Stimulated activated CD8-positive, alpha-beta memory T cell treated with anti-CD3 and anti-CD28 coated beads, Interleukin-12 subunit alpha, Interleukin-12 subunit beta, amount 100 ng/mL, for 24 hours (primary cell): ENCODE measurements at regions not wholly inside any gene's neighbourhood (a gene's known extent, or its start where the extent isn't known, plus 50 kb on each side); places are given as distances from the start of the nearest gene placed in this dataset.

ENCODE experiments used
- DNase-seq: peaks from one replicate; pipeline ENCODE4 v3.0.0-alpha.2; 2020; ENCODE audit errors: extremely low read depth

DNA sequence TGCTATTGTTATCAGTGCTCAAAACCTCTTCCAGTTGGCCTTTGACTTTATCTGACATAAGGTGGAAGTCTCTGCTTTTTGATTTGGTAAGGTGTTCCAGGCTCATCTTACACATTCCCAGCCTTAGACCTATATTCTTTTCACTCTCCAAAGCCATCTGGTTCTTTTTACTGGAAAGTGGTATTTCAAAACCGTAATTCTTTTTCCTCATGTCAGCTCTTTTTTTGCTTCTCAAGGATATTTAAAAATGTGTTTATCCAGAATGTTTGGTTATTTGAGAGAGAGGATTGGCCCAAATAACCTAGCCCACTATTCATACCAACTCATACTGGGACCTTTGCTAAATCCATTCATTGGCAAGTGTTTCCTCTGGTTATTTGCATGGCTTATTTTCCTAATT lies 411.2 kb upstream of the PIK3C3 start:
- DNase-seq = no peak

DNA sequence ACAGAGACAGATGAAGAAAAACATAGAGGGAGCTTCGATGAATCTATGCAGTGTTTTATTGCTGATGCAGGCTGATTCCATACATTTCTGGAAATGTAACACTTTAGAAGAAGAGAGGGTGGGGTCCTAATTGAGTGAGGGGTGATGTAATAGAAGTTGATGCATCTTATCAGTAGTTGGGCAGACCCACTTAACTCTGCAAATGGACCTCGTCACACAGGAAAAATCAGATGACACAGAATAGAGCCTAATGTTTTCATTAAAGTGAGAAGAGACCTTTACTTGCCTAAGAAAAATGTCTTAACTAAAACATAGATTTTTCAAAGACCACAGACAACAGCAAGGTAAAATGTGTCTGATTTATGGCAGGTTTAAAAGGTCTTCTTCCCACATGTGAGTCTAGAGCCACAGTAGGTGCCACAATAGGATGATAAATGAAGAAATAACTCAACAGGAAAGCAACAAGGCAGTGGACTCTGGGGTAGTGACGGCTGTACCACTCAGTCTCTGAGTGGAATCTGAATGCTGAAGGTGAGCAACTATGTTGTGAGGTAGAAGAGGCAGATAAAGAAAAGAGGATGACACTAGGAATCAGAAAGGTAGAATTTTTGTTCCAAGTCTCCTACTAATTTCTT lies 414.7 kb upstream of the PIK3C3 start:
- DNase-seq = no peak

DNA sequence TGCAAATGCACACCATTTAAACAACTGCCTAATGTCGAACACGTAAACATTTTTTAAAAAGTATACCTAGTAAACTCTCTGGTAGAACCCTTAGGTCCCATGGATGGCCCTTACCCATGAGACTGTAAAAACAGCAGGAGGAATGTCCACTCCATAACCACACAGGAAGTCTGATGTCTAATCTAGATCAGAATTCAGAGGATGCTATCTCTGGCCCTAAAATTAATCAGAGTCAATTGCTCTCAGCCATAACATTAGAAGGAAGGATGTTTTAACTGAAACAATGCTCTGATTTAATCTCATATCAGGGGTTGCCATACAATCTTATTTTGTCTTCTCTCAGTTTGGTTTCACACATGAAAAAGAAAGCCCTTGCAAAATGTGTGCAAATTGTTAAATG lies 416.3 kb upstream of the PIK3C3 start:
- DNase-seq = no peak

DNA sequence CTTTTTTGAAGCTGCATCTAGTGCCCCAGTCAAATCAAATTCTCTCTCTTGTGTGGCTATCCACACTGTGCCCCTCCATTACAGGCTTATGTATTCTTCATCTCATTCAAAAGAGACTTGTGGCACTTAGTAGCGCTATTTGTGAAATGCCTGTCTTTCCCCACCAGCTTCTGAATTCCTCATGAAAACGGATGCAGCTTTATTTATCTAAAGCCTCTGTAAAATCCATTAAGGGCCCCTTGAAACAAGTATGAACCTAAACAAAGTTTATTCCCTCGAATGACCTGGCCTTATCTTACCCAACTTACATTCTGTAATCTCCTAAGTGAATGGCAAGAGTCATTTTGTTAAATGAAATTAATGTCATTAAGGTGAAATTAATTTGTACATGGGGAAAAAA lies 417.4 kb upstream of the PIK3C3 start:
- DNase-seq = no peak

DNA sequence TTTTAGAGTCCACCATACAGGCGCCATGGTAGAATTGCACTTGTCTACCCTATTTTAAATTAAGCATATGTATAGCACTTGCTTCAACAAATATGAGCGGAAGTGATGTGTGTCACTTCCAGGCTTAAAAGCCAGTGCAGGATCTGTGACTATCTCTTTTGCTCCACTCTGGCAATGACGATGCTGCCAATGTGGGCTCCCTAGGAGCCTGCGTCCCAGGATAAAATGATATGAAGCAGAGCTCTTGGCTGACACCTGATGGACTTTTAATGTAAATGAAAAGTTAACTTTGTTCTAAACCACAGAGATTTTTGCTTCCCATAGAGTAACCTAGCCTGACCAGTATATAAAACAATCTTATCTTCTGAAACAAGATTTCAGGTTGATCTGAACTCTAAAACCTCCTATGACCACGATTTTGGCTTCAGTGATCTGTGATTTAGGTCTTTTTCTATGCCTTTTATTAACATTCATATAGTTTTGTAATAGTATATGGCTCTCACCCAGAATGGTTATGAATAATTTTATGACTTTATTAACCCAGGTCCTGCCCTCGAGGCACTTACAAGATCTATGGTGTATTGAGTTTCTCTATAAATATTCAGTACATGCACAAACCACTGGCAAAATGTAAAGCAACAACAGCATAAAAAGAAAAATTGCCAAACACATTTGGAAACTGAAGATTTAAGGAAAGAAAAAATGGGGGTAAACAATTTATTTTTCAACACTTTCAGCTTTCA lies 422.5 kb upstream of the PIK3C3 start:
- DNase-seq = no peak

DNA sequence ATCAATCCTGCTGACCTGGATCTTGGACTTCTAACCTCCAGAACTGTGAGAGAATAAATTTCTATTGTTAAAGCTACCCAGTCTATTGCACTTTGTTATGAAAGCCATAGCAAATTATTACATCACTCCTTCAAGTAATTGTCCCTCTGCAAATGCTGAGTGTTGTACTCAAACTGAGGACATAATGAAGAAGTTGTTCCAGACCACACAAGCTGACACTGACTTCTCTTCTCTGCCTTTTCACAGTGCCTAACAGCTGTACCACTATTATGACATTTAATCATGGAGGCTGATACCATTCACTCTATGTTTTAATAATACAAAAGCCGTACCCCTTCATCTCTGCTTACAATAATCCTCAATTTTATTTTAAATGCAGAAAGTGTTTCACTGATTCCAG lies 424.1 kb upstream of the PIK3C3 start:
- no peak for DNase-seq

DNA sequence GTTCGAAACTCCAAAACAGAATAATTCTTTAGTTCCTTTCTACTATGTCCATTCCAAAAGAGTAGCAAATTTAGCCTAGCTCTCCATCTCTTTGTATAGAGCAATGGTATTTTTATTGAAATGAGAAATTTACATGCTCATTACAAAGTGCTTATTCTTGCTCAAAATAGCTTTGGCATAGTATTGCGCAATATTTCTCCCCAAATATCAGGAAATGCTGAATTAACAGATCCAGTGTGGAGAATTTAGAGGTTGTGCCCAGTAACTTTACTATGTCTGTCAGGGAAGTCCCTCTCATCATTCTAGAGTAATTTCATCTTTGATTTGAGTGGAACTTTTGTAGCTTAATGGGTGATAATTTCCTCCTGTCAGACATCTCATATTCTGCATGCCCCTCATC lies 425.9 kb upstream of the PIK3C3 start:
- DNase-seq = no peak

DNA sequence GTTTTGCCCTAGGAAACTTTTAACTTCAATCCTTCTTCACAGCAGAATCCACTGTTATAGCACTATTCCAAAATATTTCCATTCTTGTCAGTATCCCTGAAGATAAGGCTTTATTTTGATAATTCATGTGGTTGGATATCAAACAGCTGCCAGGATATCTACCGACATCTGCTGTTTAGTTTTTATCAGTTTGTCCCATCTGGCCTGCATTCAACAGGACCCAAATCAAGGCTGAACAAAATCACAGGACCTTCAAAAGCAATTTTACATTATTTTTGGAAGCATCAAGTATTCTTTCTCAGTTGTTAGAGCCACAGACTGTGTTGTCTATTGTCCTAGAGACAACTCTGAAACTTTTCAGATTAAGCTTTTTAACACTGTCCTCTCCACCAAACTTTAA lies 429.0 kb upstream of the PIK3C3 start:
- DNase-seq = no peak

DNA sequence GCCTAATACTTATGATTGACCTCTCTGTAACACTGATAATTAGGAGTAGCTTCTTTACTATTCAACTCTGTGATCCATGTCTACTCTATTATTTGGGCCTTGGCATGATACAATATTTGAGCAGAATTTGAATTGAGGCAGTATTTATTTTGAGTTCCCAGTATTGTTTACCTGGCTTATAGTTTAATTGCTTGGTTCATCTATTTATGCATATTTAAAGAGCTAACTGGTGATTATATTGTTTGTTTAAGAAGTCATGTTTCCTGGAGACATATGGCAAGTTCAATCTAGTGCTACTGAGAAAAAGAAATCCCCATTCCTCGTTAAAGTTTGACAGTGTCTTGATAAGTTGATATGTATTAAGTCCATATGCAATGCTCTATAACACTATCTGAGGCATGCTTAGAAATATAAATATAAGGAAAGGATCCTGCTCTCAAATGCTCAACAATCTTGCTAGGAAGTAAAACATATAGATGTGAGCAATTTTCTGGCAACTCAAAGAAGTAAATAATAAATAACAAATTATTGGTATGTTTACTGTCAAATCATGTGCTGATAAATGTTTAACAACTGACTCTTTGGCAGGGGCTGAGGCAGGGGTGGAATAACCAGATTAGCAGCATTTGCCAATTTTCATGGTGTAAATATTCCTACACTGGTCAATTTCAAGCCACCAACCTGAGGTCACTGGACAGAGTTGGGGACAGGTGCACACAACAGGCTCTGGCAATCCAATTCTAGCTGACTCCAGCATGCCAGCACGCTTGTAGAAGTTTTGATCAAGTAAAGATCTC lies 430.2 kb upstream of the PIK3C3 start:
- no peak for DNase-seq

DNA sequence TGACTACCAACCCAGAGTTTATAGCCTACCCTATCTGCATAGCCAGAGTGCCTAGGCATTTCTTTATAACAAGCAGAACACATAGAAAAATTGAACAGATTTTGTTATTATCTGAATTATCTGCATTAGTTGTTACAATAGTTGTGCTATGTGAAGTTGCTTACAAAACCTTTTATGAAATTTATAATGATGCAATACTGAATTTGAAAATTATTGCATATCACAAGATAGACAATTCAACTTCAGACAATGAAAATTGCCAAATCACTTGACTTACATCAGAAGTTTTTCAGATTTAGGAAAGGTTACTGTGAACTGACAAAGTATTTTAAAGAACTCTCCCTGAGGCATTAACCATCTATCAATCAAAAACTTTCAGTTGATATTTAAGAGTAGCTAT lies 437.9 kb upstream of the PIK3C3 start:
- no peak for DNase-seq

DNA sequence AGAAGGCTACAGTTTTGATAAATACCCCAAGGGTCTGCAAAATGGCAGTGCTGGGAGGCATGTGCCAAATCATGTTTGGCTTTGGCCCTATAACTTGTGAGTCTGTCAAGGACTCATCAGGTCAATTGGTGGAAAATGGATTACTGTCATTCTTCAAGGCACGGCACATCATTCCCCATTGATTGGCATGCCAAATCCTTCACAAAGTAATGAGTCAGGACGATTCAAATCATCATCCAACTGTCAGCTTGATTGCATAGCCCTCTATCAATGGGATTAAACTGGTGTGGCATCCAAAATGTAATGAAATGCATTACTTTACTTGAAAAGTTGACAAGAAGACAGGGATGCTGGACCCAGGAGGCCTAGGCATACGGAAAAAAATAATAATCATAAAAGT lies 441.6 kb upstream of the PIK3C3 start:
- DNase-seq = no peak

DNA sequence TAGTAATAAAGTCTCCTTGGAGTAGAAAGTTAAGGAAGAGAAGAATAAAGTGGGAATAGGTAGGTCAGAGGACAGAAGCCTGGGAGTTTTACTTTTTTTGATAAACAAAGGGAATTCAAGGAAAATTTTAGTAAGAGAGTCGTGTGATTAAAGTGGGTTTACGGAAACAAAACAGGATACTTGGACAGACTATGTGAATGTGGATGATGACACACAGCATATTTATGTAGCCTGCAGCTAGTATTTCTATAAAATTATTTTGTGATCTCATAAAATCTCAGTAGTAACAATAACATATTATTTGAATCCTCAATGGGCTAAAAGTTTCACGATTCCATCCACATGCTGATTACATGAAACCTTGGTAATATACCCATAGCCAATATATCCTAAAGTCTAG lies 450.7 kb upstream of the PIK3C3 start:
- DNase-seq = no peak

DNA sequence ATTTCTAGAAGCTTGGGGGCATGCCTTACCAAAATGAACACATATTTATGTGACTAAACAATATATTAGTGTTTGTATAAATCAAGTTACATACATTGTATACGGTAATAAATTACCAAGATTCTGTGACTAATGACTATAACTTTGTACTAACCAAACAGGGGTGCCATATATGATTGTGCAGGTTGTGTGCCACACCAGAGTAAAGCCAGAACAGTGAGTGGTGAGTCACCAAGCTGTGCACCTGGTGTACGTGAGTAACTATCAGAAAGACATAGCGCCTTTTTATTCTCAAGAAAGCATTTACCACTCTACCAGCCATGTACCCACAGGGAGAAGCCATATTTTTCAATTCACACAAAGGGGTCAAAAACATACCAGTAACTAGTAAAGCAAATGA lies 453.2 kb upstream of the PIK3C3 start:
- no peak for DNase-seq

DNA sequence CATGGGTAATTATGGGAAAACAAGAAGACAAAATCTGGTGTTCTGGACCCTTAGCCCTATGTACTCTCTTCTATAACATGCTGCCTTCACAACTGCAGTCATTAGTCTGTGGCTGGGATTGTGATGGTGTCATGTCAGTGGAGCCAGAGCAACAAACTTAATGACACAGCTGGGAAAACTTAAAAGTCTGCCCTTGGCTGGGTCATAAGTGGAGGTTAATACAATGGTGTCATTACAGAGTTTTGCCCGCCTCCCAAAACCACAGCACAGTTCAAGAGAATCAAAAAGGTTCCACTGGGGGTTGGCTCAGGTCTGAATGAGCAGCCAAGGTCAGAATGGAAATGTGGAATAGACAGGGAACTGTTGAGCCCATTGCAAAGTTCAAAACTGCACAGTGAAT lies 455.7 kb upstream of the PIK3C3 start:
- DNase-seq = no peak

DNA sequence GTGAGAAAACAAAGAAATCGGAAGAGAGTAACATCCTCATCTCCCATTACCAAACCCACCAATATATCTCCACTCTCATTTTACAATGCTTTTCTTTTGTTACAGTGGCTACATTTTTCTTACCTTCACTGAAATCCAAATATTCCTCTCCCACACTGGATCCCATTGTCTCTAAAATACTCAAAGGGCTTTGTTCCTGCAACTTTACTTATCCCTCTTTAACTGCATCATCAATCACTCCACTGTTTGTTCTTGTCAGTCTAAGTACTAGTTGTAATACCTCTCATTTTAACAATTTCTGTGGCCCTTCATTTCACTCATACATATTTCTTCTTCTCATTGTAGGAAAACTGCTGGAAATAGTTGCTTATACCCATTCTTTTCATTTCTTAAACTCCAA lies 464.2 kb upstream of the PIK3C3 start:
- DNase-seq = no peak

DNA sequence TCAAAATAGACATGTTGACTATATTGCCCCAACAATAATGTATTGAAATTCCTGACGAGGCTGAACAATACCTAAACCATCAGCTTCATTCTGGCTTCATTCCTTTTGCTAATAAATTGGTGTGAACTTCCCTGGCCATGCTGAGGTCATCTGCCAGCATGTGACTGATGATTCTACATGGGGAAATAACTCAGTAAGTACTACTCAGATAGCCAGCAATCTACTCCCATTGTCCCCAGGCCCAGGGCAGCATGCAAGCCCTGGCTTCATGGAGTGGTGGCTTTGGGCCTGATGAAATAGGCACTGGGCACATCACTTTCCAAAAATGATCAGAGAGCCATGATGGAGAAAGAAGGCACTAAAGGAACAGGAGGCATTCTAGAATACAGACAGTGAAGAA lies 468.5 kb upstream of the PIK3C3 start:
- no peak for DNase-seq

DNA sequence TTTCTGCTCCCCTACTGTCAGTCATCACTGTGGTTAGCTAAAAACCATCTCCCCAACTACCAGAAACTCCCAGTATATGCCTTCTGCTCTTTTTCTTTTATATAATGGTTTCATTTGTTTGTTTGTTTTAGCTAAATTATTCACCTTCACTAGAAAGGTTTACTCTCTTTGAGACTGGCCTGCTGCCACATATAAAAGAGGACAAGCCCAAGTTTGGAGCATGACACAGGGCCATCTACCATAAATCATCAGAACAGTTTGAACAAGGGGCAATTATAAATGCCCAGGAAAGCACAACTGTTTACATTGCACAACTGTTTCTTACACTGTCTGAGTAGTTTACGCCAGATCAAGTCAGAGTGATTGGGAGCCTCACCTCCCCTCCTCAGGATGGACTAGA lies 471.0 kb upstream of the PIK3C3 start:
- DNase-seq = no peak

DNA sequence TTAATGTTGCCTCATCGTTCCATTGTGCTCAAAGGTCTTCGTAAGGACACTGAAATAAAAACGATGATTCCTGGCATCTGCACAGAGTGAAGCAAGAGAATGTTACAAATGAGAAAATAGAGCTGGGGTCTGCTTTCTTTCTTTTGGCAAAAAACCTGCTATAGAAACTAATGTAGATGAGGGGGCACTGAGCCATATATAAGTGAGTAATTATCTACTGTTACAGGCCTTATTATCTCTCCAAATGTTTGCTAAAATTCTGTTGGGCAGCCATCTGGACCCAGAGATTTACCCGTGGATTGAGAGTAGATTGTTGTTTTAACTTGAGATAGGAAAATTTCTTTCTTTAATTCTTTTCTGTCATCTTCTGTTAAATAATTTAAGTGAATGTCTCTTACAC lies 472.5 kb upstream of the PIK3C3 start:
- DNase-seq = no peak

DNA sequence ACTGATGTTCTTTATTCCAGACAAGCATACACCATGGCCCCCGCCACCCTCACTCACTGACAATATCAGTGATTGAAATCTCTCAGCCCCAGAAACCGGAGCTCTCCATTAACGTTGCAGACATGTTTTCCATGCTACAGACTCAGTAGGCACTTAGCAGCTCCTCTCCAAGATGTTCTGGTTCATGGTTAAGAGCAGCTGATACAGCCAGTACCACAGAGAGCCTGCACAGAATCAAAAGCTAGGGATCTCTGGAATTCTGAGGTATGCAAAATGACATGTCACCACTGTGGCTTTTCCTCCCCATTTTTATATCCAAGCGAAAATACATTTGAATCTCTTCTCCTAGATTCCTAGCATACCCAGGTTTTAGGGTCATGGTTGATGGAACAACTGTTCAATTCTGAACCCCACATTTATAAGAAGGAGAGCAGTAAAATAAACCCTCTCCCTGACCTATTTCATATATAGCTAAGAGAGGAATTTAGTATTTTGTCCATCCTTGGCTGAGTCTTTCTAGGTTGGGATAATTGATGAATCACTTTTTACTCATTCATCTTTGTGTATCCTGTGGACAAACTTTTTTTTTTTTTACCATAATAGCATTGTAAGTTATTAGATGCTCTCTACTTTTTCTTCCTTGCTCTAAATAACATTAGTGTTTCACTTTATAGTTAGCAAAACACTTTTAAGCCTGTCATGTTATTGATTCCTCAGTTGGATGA lies 488.4 kb upstream of the PIK3C3 start:
- DNase-seq = no peak

DNA sequence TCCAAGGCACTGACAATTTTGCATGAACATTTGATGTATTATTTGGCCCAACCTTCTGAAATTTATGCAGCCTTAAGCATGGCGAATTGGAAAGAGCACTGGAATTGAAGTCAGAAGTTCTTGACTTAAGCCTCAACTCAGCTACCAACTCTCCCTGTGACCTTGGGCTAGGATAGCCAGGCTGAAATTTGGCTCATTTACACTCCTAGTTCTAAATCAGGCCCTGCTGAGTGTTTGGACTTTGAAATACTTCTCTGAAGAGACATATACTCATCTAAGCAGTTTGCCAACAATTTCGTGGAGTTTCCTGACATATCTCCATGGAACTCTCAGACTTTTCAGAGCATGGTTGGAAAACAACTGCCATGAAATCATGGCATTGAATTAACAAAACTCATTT lies 489.6 kb upstream of the PIK3C3 start:
- DNase-seq = no peak

DNA sequence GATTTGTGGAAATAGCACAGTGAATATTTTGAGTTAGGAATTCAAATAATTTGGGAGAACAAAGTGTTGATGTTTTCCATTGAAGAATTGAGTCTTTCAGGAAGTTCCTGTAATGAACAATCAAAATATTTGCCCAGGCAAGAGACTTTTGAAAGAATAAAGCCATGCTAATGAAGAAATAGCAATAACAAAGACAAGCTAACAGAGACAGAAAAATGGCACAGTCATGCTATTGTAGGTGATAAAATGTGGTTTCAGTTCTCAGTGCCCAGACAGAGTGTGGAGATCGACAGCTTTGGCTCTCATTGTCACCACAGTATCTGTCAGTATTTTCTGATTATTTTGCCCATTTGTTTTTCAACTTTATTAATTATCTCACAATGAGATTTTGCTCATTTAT lies 490.8 kb upstream of the PIK3C3 start:
- DNase-seq = no peak

DNA sequence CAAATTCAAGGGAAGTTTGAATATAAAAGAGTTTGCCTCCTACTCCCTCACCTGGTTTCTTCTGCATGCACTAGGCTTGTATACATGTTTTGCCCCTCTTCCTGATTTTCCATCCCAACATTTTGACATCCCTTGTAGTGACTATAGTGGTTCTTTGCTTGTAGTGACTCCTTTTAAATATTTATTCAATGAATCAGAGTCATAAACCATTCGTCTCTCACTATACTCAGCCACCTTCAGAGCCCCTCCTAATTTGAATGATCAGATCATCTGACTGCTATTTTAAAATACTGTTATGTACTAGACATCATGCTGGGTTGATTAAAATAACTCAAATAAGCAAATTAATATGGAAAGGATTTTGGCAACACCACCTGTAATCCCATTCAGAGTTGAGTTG lies 492.1 kb upstream of the PIK3C3 start:
- no peak for DNase-seq
